OCI-LY1 (cell line): ENCODE measurements at regions not wholly inside any gene's neighbourhood (a gene's known extent, or its start where the extent isn't known, plus 50 kb on each side); places are given as distances from the start of the nearest gene placed in this dataset.

Source experiments
- H2AFZ ChIP-seq: fragments of 200-600 bp; sonication (generic), shearing (Covaris generic); 2 replicates; pipeline ENCODE4 v1.6.0; 2014; ENCODE audit warnings: antibody characterized with exemption, mild to moderate bottlenecking, low read length
- H3F3A ChIP-seq: fragments of 200-600 bp; sonication (generic), shearing (Covaris generic); 2 replicates; pipeline ENCODE4 v1.6.0; 2014; ENCODE audit warnings: mild to moderate bottlenecking, antibody characterized with exemption, low read length, moderate library complexity; ENCODE audit not compliant: insufficient read depth
- H3K27ac ChIP-seq: fragments of 200-600 bp; sonication (generic); 2 replicates; pipeline ENCODE4 v1.5.1; 2014; ENCODE audit warnings: low read length, mixed run types, mild to moderate bottlenecking, low read depth; ENCODE audit not compliant: poor library complexity, severe bottlenecking
- H3K27me3 ChIP-seq: fragments of 200-600 bp; sonication (generic); 2 replicates; pipeline ENCODE4 v1.6.0; 2014; ENCODE audit warnings: antibody characterized with exemption, mild to moderate bottlenecking, low read length, moderate library complexity; ENCODE audit not compliant: insufficient read depth
- H3K36me3 ChIP-seq: fragments of 200-600 bp; sonication (generic); 2 replicates; pipeline ENCODE4 v1.6.1; 2014; ENCODE audit warnings: mild to moderate bottlenecking, antibody characterized with exemption, low read length, moderate library complexity, mixed read lengths; ENCODE audit not compliant: insufficient read depth
- H3K4me1 ChIP-seq: fragments of 200-600 bp; sonication (generic); 2 replicates; pipeline ENCODE4 v1.5.1; 2014; ENCODE audit warnings: mild to moderate bottlenecking, low read length, moderate library complexity; ENCODE audit not compliant: insufficient read depth, severe bottlenecking
- H3K4me2 ChIP-seq: fragments of 200-600 bp; sonication (generic), shearing (Covaris generic); 2 replicates; pipeline ENCODE4 v1.6.1; 2014; ENCODE audit warnings: low read length
- H3K4me3 ChIP-seq: fragments of 200-600 bp; sonication (generic); 2 replicates; pipeline ENCODE4 v1.5.1; 2014; ENCODE audit warnings: low read length, low read depth, mild to moderate bottlenecking, mixed read lengths; ENCODE audit not compliant: poor library complexity, severe bottlenecking
- H3K79me2 ChIP-seq: fragments of 200-600 bp; shearing (Covaris generic); 2 replicates; pipeline ENCODE4 v1.6.1; 2016; ENCODE audit warnings: mixed run types, low read length, mixed read lengths; ENCODE audit not compliant: insufficient read depth
- H3K9ac ChIP-seq: fragments of 200-600 bp; sonication (generic), shearing (Covaris generic); 2 replicates; pipeline ENCODE4 v1.6.1; 2014; ENCODE audit warnings: mild to moderate bottlenecking, low read length, mixed read lengths
- H3K9me2 ChIP-seq: fragments of 200-600 bp; sonication (generic), shearing (Covaris generic); 2 replicates; pipeline ENCODE4 v1.6.1; 2014; ENCODE audit warnings: low read depth, mild to moderate bottlenecking, low read length, mixed read lengths
- H3K9me3 ChIP-seq: fragments of 200-600 bp; shearing (Covaris generic); 2 replicates; pipeline ENCODE4 v1.6.1; 2014; ENCODE audit warnings: low read length, mixed read lengths
- H4K20me1 ChIP-seq: fragments of 200-600 bp; sonication (generic), shearing (Covaris generic); 2 replicates; pipeline ENCODE4 v1.6.0; 2016; ENCODE audit warnings: mild to moderate bottlenecking, low read length; ENCODE audit not compliant: insufficient read depth
- EZH2 ChIP-seq: fragments of 200-600 bp; sonication (generic), shearing (Covaris generic); IDR thresholded peaks from 2 replicates; pipeline ENCODE4 v1.8.0; 2017; ENCODE audit warnings: borderline replicate concordance, mixed run types, mild to moderate bottlenecking, antibody characterized with exemption, low read length, moderate library complexity, mixed read lengths
- TF ChIP-seq, protein P1 (sequence below): fragments of 200-600 bp; sonication (generic), shearing (Covaris generic); IDR thresholded peaks from 2 replicates; pipeline ENCODE4 v1.5.1; 2017; ENCODE audit warnings: mild to moderate bottlenecking, antibody characterized with exemption, low read length, moderate library complexity, mixed read lengths

DNA sequence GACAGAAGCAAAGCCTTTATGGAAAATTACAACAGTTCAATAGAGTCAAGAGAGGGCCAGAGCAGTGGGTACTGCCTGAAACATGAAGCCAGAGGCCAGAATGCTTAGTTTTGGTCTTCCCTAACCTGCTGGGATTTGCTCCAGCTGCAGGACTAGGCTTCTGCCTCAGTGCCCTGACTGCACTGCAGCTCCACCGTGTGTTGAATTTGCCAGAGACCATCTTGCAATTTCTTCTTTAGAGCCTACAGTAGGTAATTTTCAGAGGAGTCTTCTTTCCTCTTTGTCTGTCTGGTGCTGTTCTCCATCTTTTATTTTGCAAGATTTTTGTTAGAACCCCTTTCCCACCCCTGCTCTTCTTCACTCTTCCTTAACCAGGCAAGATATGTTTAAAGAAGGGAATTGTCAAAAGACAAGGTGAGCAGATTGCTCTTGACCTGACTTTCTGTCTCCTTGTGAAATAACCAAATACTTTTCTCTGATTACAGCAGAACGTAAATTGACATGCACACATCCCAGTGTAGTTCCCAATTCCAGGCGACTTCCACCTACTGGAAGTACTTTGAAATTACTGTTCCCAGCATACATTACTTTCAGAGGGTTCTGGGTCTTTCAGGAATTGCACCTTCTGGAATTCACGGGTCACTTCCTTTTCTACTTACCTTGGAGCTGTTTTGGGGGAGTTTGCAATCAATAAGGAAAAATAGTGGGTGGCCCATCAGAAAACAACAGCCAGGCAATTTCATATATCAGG is 161.2 kb downstream of the MINAR1 start:
- no peaks in the 10 kb centered on the region for H3K9me3 ChIP-seq
- no peaks in the 10 kb centered on the region for H3K9me2 ChIP-seq
- H4K20me1 ChIP-seq, result no peaks in the 10 kb centered on the region
- H2AFZ ChIP-seq, result no peak overlapping the region
- H3K4me3 ChIP-seq, result no peak overlapping the region
- H3K4me1 ChIP-seq, result no peaks in the 10 kb centered on the region
- H3K79me2 ChIP-seq, result no peaks in the 10 kb centered on the region
- TF ChIP-seq EZH2, result no peak
- TF ChIP-seq, protein P1, sequence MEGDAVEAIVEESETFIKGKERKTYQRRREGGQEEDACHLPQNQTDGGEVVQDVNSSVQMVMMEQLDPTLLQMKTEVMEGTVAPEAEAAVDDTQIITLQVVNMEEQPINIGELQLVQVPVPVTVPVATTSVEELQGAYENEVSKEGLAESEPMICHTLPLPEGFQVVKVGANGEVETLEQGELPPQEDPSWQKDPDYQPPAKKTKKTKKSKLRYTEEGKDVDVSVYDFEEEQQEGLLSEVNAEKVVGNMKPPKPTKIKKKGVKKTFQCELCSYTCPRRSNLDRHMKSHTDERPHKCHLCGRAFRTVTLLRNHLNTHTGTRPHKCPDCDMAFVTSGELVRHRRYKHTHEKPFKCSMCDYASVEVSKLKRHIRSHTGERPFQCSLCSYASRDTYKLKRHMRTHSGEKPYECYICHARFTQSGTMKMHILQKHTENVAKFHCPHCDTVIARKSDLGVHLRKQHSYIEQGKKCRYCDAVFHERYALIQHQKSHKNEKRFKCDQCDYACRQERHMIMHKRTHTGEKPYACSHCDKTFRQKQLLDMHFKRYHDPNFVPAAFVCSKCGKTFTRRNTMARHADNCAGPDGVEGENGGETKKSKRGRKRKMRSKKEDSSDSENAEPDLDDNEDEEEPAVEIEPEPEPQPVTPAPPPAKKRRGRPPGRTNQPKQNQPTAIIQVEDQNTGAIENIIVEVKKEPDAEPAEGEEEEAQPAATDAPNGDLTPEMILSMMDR, result peak; percentile 26; the same call in 1 of the 2 replicates
- peaks cover 4% of the 10 kb centered on the region; the same call in 1 of the 2 replicates for H3K27me3 ChIP-seq
- H3K9ac ChIP-seq, result no peak overlapping the region
- H3K27ac ChIP-seq, result no peak overlapping the region
- H3F3A ChIP-seq, result no peaks in the 10 kb centered on the region
- H3K36me3 ChIP-seq, result no peaks in the 10 kb centered on the region
- H3K4me2 ChIP-seq, result no peak overlapping the region

DNA sequence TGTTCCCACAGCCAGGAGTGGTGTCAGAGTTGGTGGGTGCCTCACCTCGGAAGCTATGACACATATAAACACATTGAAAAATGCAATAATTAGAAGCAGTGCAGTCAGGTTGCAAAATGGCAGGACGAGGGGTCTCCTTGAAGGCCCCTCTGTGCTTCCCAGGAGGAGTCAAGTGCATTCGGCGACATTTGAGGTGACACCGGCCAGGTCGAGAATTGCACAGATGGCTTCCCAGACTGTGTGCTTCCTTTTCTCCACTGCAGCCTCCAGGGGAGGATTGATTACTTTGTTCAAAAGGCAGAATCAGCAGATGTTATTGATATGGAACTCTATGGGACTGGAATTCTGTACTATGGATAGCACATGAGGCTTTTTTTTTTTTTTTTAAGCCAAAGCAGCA is 163.2 kb downstream of the MINAR1 start:
- peaks cover 4% of the 10 kb centered on the region; the same call in 1 of the 2 replicates for H3K27me3 ChIP-seq
- H3K36me3 ChIP-seq, result no peaks in the 10 kb centered on the region
- H4K20me1 ChIP-seq, result no peaks in the 10 kb centered on the region
- H3K4me2 ChIP-seq, result no peak overlapping the region
- H2AFZ ChIP-seq, result peak overlapping the region; percentile 63; the same call in 1 of the 2 replicates
- no peak for TF ChIP-seq EZH2
- TF ChIP-seq, protein P1, result no peak
- H3K4me1 ChIP-seq, result no peaks in the 10 kb centered on the region
- H3K9me2 ChIP-seq, result no peaks in the 10 kb centered on the region
- H3K9ac ChIP-seq, result no peak overlapping the region
- H3K9me3 ChIP-seq, result no peaks in the 10 kb centered on the region
- H3F3A ChIP-seq, result no peaks in the 10 kb centered on the region
- no peaks in the 10 kb centered on the region for H3K79me2 ChIP-seq
- H3K27ac ChIP-seq, result no peak overlapping the region
- no peak overlapping the region for H3K4me3 ChIP-seq

DNA sequence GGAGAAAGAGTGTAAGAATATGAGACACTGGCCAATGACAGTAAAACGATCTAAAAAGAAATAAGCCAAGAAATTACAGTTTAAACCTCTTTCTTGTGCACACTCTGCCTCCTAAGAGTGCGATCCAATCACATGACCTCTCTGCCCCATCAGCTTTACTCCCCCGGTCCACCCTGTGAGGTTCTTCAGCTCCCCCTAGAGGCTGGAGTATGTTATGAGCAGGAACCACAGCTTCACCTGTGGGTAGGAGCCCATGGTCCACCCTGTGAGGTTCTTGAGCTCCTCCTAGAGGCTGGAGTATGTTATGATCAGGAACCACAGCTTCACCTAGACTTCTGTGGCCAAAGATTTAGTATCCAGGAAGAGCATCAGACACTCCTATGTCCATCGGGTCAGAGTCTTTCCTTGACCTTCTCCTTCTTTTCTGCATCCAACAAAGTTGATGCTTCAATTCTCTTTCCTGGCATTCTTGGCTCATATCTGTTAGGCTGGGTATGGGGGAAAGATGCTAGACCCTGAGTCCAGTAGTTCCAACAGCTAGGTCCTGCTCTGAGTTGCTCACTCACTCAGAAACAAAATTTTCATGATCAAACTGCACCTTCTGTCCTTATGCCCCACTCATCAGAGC is 164.0 kb downstream of the MINAR1 start:
- Histone ChIP-seq H3K4me3 (no peak overlapping the region), H3K4me2 (peak overlapping the region; percentile 38; the same call in 1 of the 2 replicates), H3F3A (no peaks in the 10 kb centered on the region), H3K9me3 (no peaks in the 10 kb centered on the region), H3K79me2 (no peaks in the 10 kb centered on the region), H3K27me3 (peaks cover 4% of the 10 kb centered on the region; the same call in 1 of the 2 replicates), H2AFZ (peak overlapping the region; percentile 63; the same call in 1 of the 2 replicates), H3K9me2 (no peaks in the 10 kb centered on the region), H3K4me1 (no peaks in the 10 kb centered on the region), H3K36me3 (no peaks in the 10 kb centered on the region), H3K27ac (no peak overlapping the region), H4K20me1 (no peaks in the 10 kb centered on the region), H3K9ac (no peak overlapping the region)
- TF ChIP-seq EZH2, result no peak
- TF ChIP-seq, protein P1, result peak; percentile 100
